GM23338 (cell line): ENCODE measurements at regions not wholly inside any gene's neighbourhood (a gene's known extent, or its start where the extent isn't known, plus 50 kb on each side); places are given as distances from the start of the nearest gene placed in this dataset.

Experiments used
- ATAC-seq: fragments of 200-7000 bp; cut with Tn5 transposase; 3 replicates; pipeline ENCODE4 v1.9.1; 2020
- DNase-seq: peaks from one replicate; pipeline ENCODE4 v3.0.0-alpha.2; 2015; ENCODE audit warnings: low spot score
- H2AFZ ChIP-seq: fragments of 200-600 bp; sonication (generic); 2 replicates; pipeline ENCODE4 v1.8.0; 2016; ENCODE audit warnings: antibody characterized with exemption, mild to moderate bottlenecking, moderate library complexity
- H3F3A ChIP-seq: fragments of 200-600 bp; sonication (generic); replicated peaks from 2 replicates; pipeline ENCODE4 v1.8.0; 2017; ENCODE audit warnings: antibody characterized with exemption, mixed run types, low read depth
- H3K27ac ChIP-seq: fragments of 200-600 bp; sonication (generic); 2 replicates; pipeline ENCODE4 v1.6.1; 2016; ENCODE audit warnings: low read depth
- H3K27me3 ChIP-seq: fragments of 200-600 bp; sonication (generic); 2 replicates; pipeline ENCODE4 v1.8.0; 2016; ENCODE audit warnings: mild to moderate bottlenecking, mixed run types, moderate library complexity; ENCODE audit not compliant: insufficient read depth
- H3K36me3 ChIP-seq: fragments of 200-600 bp; sonication (generic); 2 replicates; pipeline ENCODE4 v1.8.0; 2016; ENCODE audit warnings: mild to moderate bottlenecking; ENCODE audit not compliant: insufficient read depth
- H3K4me1 ChIP-seq: fragments of 200-600 bp; sonication (generic); 2 replicates; pipeline ENCODE4 v1.8.0; 2016; ENCODE audit warnings: mild to moderate bottlenecking, moderate library complexity; ENCODE audit not compliant: insufficient read depth
- H3K4me2 ChIP-seq: fragments of 200-600 bp; sonication (generic); 2 replicates; pipeline ENCODE4 v1.7.1; 2017; ENCODE audit warnings: mixed run types
- H3K4me3 ChIP-seq: fragments of 200-600 bp; sonication (generic); 2 replicates; pipeline ENCODE4 v1.6.1; 2016; ENCODE audit warnings: mixed run types
- H3K79me2 ChIP-seq: fragments of 200-600 bp; sonication (generic); replicated peaks from 2 replicates; pipeline ENCODE4 v1.8.0; 2017; ENCODE audit warnings: mild to moderate bottlenecking; ENCODE audit not compliant: insufficient read depth
- H3K9me2 ChIP-seq: fragments of 200-600 bp; sonication (generic); 2 replicates; pipeline ENCODE4 v1.8.0; 2017; ENCODE audit not compliant: insufficient read depth
- H4K20me1 ChIP-seq: fragments of 200-600 bp; sonication (generic); replicated peaks from 2 replicates; pipeline ENCODE4 v1.8.0; 2017; ENCODE audit warnings: mild to moderate bottlenecking; ENCODE audit not compliant: insufficient read depth
- H3K27ac Mint-ChIP-seq: 2 replicates; pipeline ENCODE4 v1.8.0; 2020; ENCODE audit warnings: inconsistent platforms, mild to moderate bottlenecking, moderate library complexity, mixed read lengths
- H3K27me3 Mint-ChIP-seq: 3 replicates; pipeline ENCODE4 v1.8.0; 2022; ENCODE audit warnings: low read depth, mild to moderate bottlenecking, moderate library complexity, mixed read lengths, inconsistent platforms; ENCODE audit not compliant: insufficient read depth, poor library complexity
- H3K36me3 Mint-ChIP-seq: 3 replicates; pipeline ENCODE4 v1.8.0; 2021; ENCODE audit warnings: low read depth, mild to moderate bottlenecking, inconsistent platforms, moderate library complexity, mixed read lengths
- H3K4me1 Mint-ChIP-seq: 3 replicates; pipeline ENCODE4 v1.8.0; 2020; ENCODE audit warnings: mild to moderate bottlenecking, inconsistent platforms, mixed read lengths
- H3K4me3 Mint-ChIP-seq: 3 replicates; pipeline ENCODE4 v1.8.0; 2021; ENCODE audit warnings: moderate library complexity, mild to moderate bottlenecking, inconsistent platforms, mixed read lengths
- H3K9me3 Mint-ChIP-seq: 3 replicates; pipeline ENCODE4 v1.8.0; 2020; ENCODE audit warnings: moderate library complexity, mild to moderate bottlenecking, inconsistent platforms, mixed read lengths
- CREB1 ChIP-seq: fragments of 250-450 bp; sonication (Bioruptor Pico); IDR thresholded peaks from 2 replicates; pipeline ENCODE4 v1.5.0; 2020; ENCODE audit warnings: low read depth, mild to moderate bottlenecking, moderate library complexity
- CTCF ChIP-seq, 2 experiments: fragments of 200-600 bp in 1 of 2; sonication (generic) in 1 of 2; conservative IDR thresholded peaks; 2 replicates each; pipeline versions ENCODE4 v1.5.1 to v1.6.1; 2016 to 2017; ENCODE audit warnings: antibody characterized with exemption in 2 of 2, low read depth in 2 of 2, mild to moderate bottlenecking in 2 of 2, moderate library complexity in 1 of 2
- ETS1 ChIP-seq: IDR thresholded peaks from 2 replicates; pipeline ENCODE4 v1.6.1; 2016; ENCODE audit warnings: antibody characterized with exemption
- EZH2 ChIP-seq: fragments of 200-600 bp; sonication (generic); IDR thresholded peaks from one replicate; pipeline ENCODE4 v1.8.0; 2017; ENCODE audit warnings: antibody characterized with exemption, mild to moderate bottlenecking, low read depth; ENCODE audit not compliant: unreplicated experiment
- EZH2phosphoT487 ChIP-seq: fragments of 200-600 bp; sonication (generic); IDR thresholded peaks from one replicate; pipeline ENCODE4 v1.8.1; 2018; ENCODE audit warnings: antibody characterized with exemption; ENCODE audit not compliant: unreplicated experiment
- NANOG ChIP-seq: IDR thresholded peaks from 2 replicates; pipeline ENCODE4 v1.6.1; 2016; ENCODE audit warnings: antibody characterized with exemption, borderline replicate concordance
- STAT1 ChIP-seq: IDR thresholded peaks from one replicate; pipeline ENCODE4 v1.6.1; 2016; ENCODE audit warnings: antibody characterized with exemption; ENCODE audit not compliant: unreplicated experiment
- ZNF114 ChIP-seq: fragments of 250-450 bp; sonication (Bioruptor Pico); IDR thresholded peaks from 2 replicates; pipeline ENCODE4 v1.5.0; 2020; ENCODE audit warnings: mild to moderate bottlenecking, moderate library complexity
- ZNF462 ChIP-seq: fragments of 250-450 bp; sonication (Bioruptor Pico); IDR thresholded peaks from 2 replicates; pipeline ENCODE4 v1.5.0; 2020; ENCODE audit warnings: mild to moderate bottlenecking, moderate library complexity

GRCh38 chr14:97306133-97306759, 509.1 kb downstream of the VRK1 start:
- ATAC-seq: no peak
- Mint-ChIP-seq H3K9me3 (no peaks in the 10 kb centered on the region), H3K27me3 (peaks cover 2% of the 10 kb centered on the region), H3K4me3 (no peak overlapping the region), H3K27ac (no peak overlapping the region), H3K36me3 (no peaks in the 10 kb centered on the region), H3K4me1 (peaks cover 5% of the 10 kb centered on the region; the same call in 2 of the 3 replicates)
- H3F3A ChIP-seq: no peaks in the 10 kb centered on the region
- no peaks in the 10 kb centered on the region for H3K27me3 ChIP-seq
- no peaks in the 10 kb centered on the region for H3K36me3 ChIP-seq
- TF ChIP-seq NANOG: no peak
- TF ChIP-seq STAT1: no peak
- no peak for TF ChIP-seq EZH2phosphoT487
- no peak for TF ChIP-seq ZNF462
- TF ChIP-seq CTCF (conservative IDR thresholded peaks at IDR 0.05; ENCODE audit: low read depth in 2 of 2): no peak
- TF ChIP-seq ZNF114: no peak
- no peak for TF ChIP-seq CREB1 (CRISPR knock-in tag)
- TF ChIP-seq EZH2: no peak
- no peak for TF ChIP-seq ETS1
- no peak overlapping the region for H3K4me2 ChIP-seq
- H2AFZ ChIP-seq: no peak overlapping the region
- H3K9me2 ChIP-seq: no peaks in the 10 kb centered on the region
- no peak overlapping the region for H3K27ac ChIP-seq
- DNase-seq: no peak
- H4K20me1 ChIP-seq: no peaks in the 10 kb centered on the region
- no peaks in the 10 kb centered on the region for H3K4me1 ChIP-seq
- H3K79me2 ChIP-seq: no peaks in the 10 kb centered on the region
- H3K4me3 ChIP-seq: no peak overlapping the region
